Activated CD4-positive, alpha-beta T cell treated with anti-CD3 and anti-CD28 coated beads, Interleukin-2, amount 50 U/mL, for 4 hours (primary cell): ENCODE measurements at regions not wholly inside any gene's neighbourhood (a gene's known extent, or its start where the extent isn't known, plus 50 kb on each side); places are given as distances from the start of the nearest gene placed in this dataset.

Experiments
- DNase-seq, 2 experiments: peaks; one replicate each; pipeline ENCODE4 v3.0.0-alpha.2; 2020

- DNase-seq = no peak
These were observed 561.3 kb upstream of the WWC1 start for GRCh38 chr5:167730121-167730520.

- DNase-seq = no peak
These were observed 560.8 kb upstream of the WWC1 start for GRCh38 chr5:167730656-167731055.

GRCh38 chr5:167731951-167732350 is 559.5 kb upstream of the WWC1 start:
- no peak for DNase-seq

- no peak for DNase-seq
These were observed 558.9 kb upstream of the WWC1 start for GRCh38 chr5:167732499-167732898.

GRCh38 chr5:167736992-167737391 is 554.5 kb upstream of the WWC1 start:
- no peak for DNase-seq

GRCh38 chr5:167743695-167744464 is 547.6 kb upstream of the WWC1 start:
- DNase-seq = no peak

GRCh38 chr5:167745868-167746267 is 545.6 kb upstream of the WWC1 start:
- no peak for DNase-seq

GRCh38 chr5:167750586-167750985 is 540.9 kb upstream of the WWC1 start:
- DNase-seq = no peak

- DNase-seq = no peak
These were observed 538.5 kb upstream of the WWC1 start for GRCh38 chr5:167752936-167753335.

GRCh38 chr5:167753725-167754490 is 537.5 kb upstream of the WWC1 start:
- no peak for DNase-seq

GRCh38 chr5:167754501-167755021 is 536.9 kb upstream of the WWC1 start:
- no peak for DNase-seq

GRCh38 chr5:167755420-167755819 is 536.0 kb upstream of the WWC1 start:
- DNase-seq = no peak

- no peak for DNase-seq
These were observed 532.2 kb upstream of the WWC1 start for GRCh38 chr5:167759057-167759821.

GRCh38 chr5:167763772-167764171 is 527.7 kb upstream of the WWC1 start:
- no peak for DNase-seq

- DNase-seq = no peak
These were observed 526.7 kb upstream of the WWC1 start for GRCh38 chr5:167764641-167765289.

- no peak for DNase-seq
These were observed 526.1 kb upstream of the WWC1 start for GRCh38 chr5:167765352-167765751.

- no peak for DNase-seq
These were observed 524.5 kb upstream of the WWC1 start for GRCh38 chr5:167766957-167767356.

- DNase-seq = no peak
These were observed 523.6 kb upstream of the WWC1 start for GRCh38 chr5:167767795-167768194.

GRCh38 chr5:167769846-167770413 is 521.5 kb upstream of the WWC1 start:
- no peak for DNase-seq

GRCh38 chr5:167770461-167770860 is 521.0 kb upstream of the WWC1 start:
- no peak for DNase-seq

- DNase-seq = no peak
These were observed 519.9 kb upstream of the WWC1 start for GRCh38 chr5:167771571-167771970.

- DNase-seq = no peak
These were observed 517.7 kb upstream of the WWC1 start for GRCh38 chr5:167773668-167774301.
